GM20431 (cell line): ENCODE measurements at regions not wholly inside any gene's neighbourhood (a gene's known extent, or its start where the extent isn't known, plus 50 kb on each side); places are given as distances from the start of the nearest gene placed in this dataset.

Experiments
- in situ Hi-C: fragments of 300-500 bp; cut with MseI, MboI; formaldehyde crosslinking; loops from one replicate; pipeline ENCODE4 v1.15.0; 2020; ENCODE audit warnings: low sequenced_read_pairs; ENCODE audit not compliant: unreplicated experiment

GRCh38 chr5:18088020-18088579 lies 453.8 kb downstream of the TAF11L14 start:
- in situ Hi-C loops, result no loop called here

GRCh38 chr5:18090177-18090576 lies 455.9 kb downstream of the TAF11L14 start:
- in situ Hi-C loops, result no loop called here

- in situ Hi-C loops, result no loop called here
Measured at GRCh38 chr5:18091142-18091541, 456.9 kb downstream of the TAF11L14 start.

GRCh38 chr5:18091758-18092157 lies 457.5 kb downstream of the TAF11L14 start:
- in situ Hi-C loops, result no loop called here

GRCh38 chr5:18095061-18095460 lies 460.8 kb downstream of the TAF11L14 start:
- in situ Hi-C loops, result no loop called here

- in situ Hi-C loops, result no loop called here
Measured at GRCh38 chr5:18097817-18098216, 463.6 kb downstream of the TAF11L14 start.

GRCh38 chr5:18098691-18099090 lies 464.4 kb downstream of the TAF11L14 start:
- in situ Hi-C loops, result no loop called here

GRCh38 chr5:18099261-18099660 lies 465.0 kb downstream of the TAF11L14 start:
- in situ Hi-C loops, result no loop called here

- in situ Hi-C loops, result no loop called here
Measured at GRCh38 chr5:18101532-18101931, 467.3 kb downstream of the TAF11L14 start.

GRCh38 chr5:18102733-18103132 lies 468.5 kb downstream of the TAF11L14 start:
- in situ Hi-C loops, result no loop called here

- in situ Hi-C loops, result no loop called here
Measured at GRCh38 chr5:18105449-18105848, 471.2 kb downstream of the TAF11L14 start.

GRCh38 chr5:18111906-18112465 lies 477.7 kb downstream of the TAF11L14 start:
- in situ Hi-C loops, result no loop called here

GRCh38 chr5:18113721-18114120 lies 479.5 kb downstream of the TAF11L14 start:
- in situ Hi-C loops, result no loop called here

- in situ Hi-C loops, result no loop called here
Measured at GRCh38 chr5:18114151-18114757, 480.0 kb downstream of the TAF11L14 start.

- in situ Hi-C loops, result no loop called here
Measured at GRCh38 chr5:18117968-18118367, 483.7 kb downstream of the TAF11L14 start.

- in situ Hi-C loops, result no loop called here
Measured at GRCh38 chr5:18119156-18119785, 485.0 kb downstream of the TAF11L14 start.

GRCh38 chr5:18141222-18141621 lies 507.0 kb downstream of the TAF11L14 start:
- in situ Hi-C loops, result no loop called here

GRCh38 chr5:18142831-18143230 lies 508.6 kb downstream of the TAF11L14 start:
- in situ Hi-C loops, result no loop called here

- in situ Hi-C loops, result no loop called here
Measured at GRCh38 chr5:18152671-18153070, 518.4 kb downstream of the TAF11L14 start.

- in situ Hi-C loops, result no loop called here
Measured at GRCh38 chr5:18158166-18158565, 523.9 kb downstream of the TAF11L14 start.

GRCh38 chr5:18159331-18159730 lies 525.1 kb downstream of the TAF11L14 start:
- in situ Hi-C loops, result no loop called here
